ENCODE measurements at regions not wholly inside any gene's neighbourhood (a gene's known extent, or its start where the extent isn't known, plus 50 kb on each side); places are given as distances from the start of the nearest gene placed in this dataset.

DNA sequence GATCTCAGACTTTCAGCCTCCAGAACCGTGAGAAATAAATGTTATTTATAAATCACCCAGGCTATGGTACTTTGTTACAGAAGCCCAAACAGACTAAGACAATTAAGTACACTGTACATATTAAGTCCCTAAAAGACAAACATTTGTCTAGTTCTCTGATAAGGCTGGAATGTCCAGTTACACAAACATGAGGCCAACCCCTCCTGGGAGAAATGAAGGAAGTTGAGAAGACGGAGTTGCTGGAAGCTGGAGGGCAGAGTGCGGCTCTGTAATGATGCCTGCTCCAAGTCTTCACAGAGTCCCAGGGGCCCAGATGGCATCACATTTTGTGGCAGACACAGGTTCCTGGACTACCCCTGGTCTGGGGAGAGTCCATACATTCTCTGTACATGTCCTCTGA, 79.2 kb upstream of the ST8SIA3 start:
- no peak overlapping the region for H3K4me3 ChIP-seq
- TF ChIP-seq EP300 (IDR thresholded peaks at IDR 0.05) (no peak), POLR2A (IDR thresholded peaks at IDR 0.05) (no peak)
- TF ChIP-seq, protein P1, sequence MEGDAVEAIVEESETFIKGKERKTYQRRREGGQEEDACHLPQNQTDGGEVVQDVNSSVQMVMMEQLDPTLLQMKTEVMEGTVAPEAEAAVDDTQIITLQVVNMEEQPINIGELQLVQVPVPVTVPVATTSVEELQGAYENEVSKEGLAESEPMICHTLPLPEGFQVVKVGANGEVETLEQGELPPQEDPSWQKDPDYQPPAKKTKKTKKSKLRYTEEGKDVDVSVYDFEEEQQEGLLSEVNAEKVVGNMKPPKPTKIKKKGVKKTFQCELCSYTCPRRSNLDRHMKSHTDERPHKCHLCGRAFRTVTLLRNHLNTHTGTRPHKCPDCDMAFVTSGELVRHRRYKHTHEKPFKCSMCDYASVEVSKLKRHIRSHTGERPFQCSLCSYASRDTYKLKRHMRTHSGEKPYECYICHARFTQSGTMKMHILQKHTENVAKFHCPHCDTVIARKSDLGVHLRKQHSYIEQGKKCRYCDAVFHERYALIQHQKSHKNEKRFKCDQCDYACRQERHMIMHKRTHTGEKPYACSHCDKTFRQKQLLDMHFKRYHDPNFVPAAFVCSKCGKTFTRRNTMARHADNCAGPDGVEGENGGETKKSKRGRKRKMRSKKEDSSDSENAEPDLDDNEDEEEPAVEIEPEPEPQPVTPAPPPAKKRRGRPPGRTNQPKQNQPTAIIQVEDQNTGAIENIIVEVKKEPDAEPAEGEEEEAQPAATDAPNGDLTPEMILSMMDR (IDR thresholded peaks at IDR 0.05): no peak

GRCh38 chr18:57275111-57275510, 77.2 kb upstream of the ST8SIA3 start:
- no peaks in the 10 kb centered on the region for H3K9me3 ChIP-seq
- no peaks in the 10 kb centered on the region for H3K27me3 ChIP-seq
- H3K4me1 ChIP-seq: no peaks in the 10 kb centered on the region
- H3K27ac ChIP-seq: no peak overlapping the region
- no peak overlapping the region for H3K4me3 ChIP-seq
- no peak for DNase-seq (ENCODE audit: low spot score in 2 of 2)
- no peaks in the 10 kb centered on the region for H3K36me3 ChIP-seq
- WGBS, 2 donors: 64 to 65% methylated on average over 3 of the region's 3 CpGs
- no peak for TF ChIP-seq POLR2A (IDR thresholded peaks at IDR 0.05)
- no peak for TF ChIP-seq EP300 (IDR thresholded peaks at IDR 0.05)
- TF ChIP-seq, protein P1 (IDR thresholded peaks at IDR 0.05): no peak

More for the DNA sequence above, 79.2 kb upstream of the ST8SIA3 start:
- Histone ChIP-seq H3K9me3 (no peaks in the 10 kb centered on the region), H3K36me3 (no peaks in the 10 kb centered on the region), H3K27ac (no peak overlapping the region), H3K4me1 (no peaks in the 10 kb centered on the region), H3K27me3 (no peaks in the 10 kb centered on the region)
- 57 to 59% methylated on average over 3 of the region's 3 CpGs for WGBS, 2 donors
- DNase-seq (ENCODE audit: low spot score in 2 of 2): no peak

- TF ChIP-seq POLR2A (IDR thresholded peaks at IDR 0.05) (no peak), EP300 (IDR thresholded peaks at IDR 0.05) (no peak)
- TF ChIP-seq, protein P1 (IDR thresholded peaks at IDR 0.05): no peak
- Histone ChIP-seq H3K27ac (no peak overlapping the region), H3K4me1 (no peaks in the 10 kb centered on the region), H3K4me3 (no peak overlapping the region), H3K27me3 (no peaks in the 10 kb centered on the region), H3K36me3 (no peaks in the 10 kb centered on the region), H3K9me3 (no peaks in the 10 kb centered on the region)
- 77% methylated on average over 2 of the region's 2 CpGs for WGBS, 2 donors
- DNase-seq (ENCODE audit: low spot score in 2 of 2): no peak
Observed at GRCh38 chr18:57276829-57277228, 75.5 kb upstream of the ST8SIA3 start.

DNA sequence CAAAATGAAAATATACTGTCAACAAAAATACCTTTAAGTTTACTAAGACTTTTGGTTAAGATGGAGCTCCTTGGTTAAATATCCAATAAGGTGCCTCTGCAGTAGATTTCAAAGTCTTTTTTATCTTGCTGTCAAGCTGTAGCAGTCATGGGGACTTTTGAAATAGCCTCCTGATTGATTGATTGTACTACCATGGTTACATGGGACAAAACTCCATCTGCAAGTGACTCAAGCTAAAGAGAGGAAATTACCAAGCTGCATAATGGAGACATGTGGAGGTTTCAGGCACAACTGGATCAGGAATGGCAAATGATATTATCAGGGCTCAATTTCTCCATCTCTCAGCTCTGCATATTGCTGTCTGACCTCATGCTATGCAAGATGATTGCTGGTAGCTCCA, 73.4 kb upstream of the ST8SIA3 start:
- no peak overlapping the region for H3K27ac ChIP-seq
- no peak for TF ChIP-seq POLR2A (IDR thresholded peaks at IDR 0.05)
- no peak for TF ChIP-seq EP300 (IDR thresholded peaks at IDR 0.05)
- TF ChIP-seq, protein P1 (IDR thresholded peaks at IDR 0.05): no peak

DNA sequence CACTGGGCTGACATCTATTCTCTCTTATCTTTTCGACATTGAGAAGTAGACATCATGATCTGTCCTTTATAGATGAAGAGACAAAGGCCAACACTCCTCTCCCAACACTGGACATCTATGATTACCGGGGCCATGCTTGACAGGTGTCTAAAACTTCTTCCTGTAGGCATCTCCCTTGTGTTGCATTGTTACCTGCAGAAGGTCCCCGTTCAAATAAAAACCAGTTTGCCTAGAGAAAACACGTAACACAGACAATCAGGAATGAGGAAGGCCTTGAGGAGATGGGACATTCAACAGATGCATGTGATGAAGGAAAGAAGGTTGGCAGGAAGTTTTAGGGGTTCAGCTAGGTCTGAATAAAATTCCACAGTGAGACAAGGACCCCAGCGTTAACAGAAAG, 70.8 kb upstream of the ST8SIA3 start:
- Histone ChIP-seq H3K4me1 (no peaks in the 10 kb centered on the region), H3K27me3 (no peaks in the 10 kb centered on the region), H3K9me3 (peaks cover 0 to 5% (median 0%) of the 10 kb centered on the region in 4 donors), H3K36me3 (no peaks in the 10 kb centered on the region), H3K4me3 (no peak overlapping the region), H3K27ac (no peak overlapping the region)
- TF ChIP-seq, protein P1 (IDR thresholded peaks at IDR 0.05): no peak
- TF ChIP-seq POLR2A (IDR thresholded peaks at IDR 0.05) (no peak), EP300 (IDR thresholded peaks at IDR 0.05) (no peak)
- no peak for DNase-seq (ENCODE audit: low spot score in 2 of 2)
- 88 to 90% methylated on average over 5 of the region's 5 CpGs for WGBS, 2 donors

More for the DNA sequence above, 73.4 kb upstream of the ST8SIA3 start:
- peaks cover 0 to 5% (median 0%) of the 10 kb centered on the region in 4 donors for H3K9me3 ChIP-seq
- no peaks in the 10 kb centered on the region for H3K4me1 ChIP-seq
- no peak for DNase-seq (ENCODE audit: low spot score in 2 of 2)
- H3K4me3 ChIP-seq: no peak overlapping the region
- no peaks in the 10 kb centered on the region for H3K36me3 ChIP-seq
- H3K27me3 ChIP-seq: no peaks in the 10 kb centered on the region
